Hepatocyte (in vitro differentiated cells): ENCODE measurements at regions not wholly inside any gene's neighbourhood (a gene's known extent, or its start where the extent isn't known, plus 50 kb on each side); places are given as distances from the start of the nearest gene placed in this dataset.

ENCODE experiments used
- EZH2 ChIP-seq: fragments of 200-600 bp; sonication (generic); IDR thresholded peaks from 2 replicates; pipeline ENCODE4 v1.6.1; 2016; ENCODE audit warnings: antibody characterized with exemption, mild to moderate bottlenecking, borderline replicate concordance
- EZH2phosphoT487 ChIP-seq: fragments of 200-600 bp; sonication (generic); IDR thresholded peaks from one replicate; pipeline ENCODE4 v1.6.1; 2018; ENCODE audit warnings: antibody characterized with exemption, mild to moderate bottlenecking, low read depth, moderate library complexity; ENCODE audit not compliant: unreplicated experiment, severe bottlenecking
- TF ChIP-seq, protein P1 (sequence below): fragments of 200-600 bp; sonication (generic); IDR thresholded peaks from 2 replicates; pipeline ENCODE4 v1.5.1; 2016; ENCODE audit warnings: antibody characterized with exemption, mild to moderate bottlenecking; ENCODE audit not compliant: poor library complexity

DNA sequence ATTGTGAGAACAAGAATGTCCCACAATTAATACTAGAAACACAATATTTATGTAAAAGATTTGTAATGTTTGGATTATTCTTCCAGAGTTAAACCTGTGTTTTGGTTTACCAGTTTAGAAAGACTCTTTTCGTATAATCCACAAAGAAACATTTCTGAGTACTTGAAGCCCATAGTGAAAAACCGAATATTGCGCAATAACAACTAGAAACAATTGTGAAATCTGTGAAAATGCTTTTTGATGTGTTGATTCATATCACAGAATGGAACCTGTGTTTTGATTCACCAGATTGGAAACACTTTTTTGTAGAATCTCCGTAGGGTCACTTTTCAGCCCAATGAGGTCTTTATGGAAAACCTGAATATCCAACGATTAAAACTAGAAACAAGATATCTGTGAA lies 386.2 kb downstream of the PRDM9 start:
- TF ChIP-seq, protein P1, sequence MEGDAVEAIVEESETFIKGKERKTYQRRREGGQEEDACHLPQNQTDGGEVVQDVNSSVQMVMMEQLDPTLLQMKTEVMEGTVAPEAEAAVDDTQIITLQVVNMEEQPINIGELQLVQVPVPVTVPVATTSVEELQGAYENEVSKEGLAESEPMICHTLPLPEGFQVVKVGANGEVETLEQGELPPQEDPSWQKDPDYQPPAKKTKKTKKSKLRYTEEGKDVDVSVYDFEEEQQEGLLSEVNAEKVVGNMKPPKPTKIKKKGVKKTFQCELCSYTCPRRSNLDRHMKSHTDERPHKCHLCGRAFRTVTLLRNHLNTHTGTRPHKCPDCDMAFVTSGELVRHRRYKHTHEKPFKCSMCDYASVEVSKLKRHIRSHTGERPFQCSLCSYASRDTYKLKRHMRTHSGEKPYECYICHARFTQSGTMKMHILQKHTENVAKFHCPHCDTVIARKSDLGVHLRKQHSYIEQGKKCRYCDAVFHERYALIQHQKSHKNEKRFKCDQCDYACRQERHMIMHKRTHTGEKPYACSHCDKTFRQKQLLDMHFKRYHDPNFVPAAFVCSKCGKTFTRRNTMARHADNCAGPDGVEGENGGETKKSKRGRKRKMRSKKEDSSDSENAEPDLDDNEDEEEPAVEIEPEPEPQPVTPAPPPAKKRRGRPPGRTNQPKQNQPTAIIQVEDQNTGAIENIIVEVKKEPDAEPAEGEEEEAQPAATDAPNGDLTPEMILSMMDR, result no peak
- TF ChIP-seq EZH2 (no peak), EZH2phosphoT487 (no peak)
